Testis (tissue), 2 donors: ENCODE measurements at regions not wholly inside any gene's neighbourhood (a gene's known extent, or its start where the extent isn't known, plus 50 kb on each side); places are given as distances from the start of the nearest gene placed in this dataset.

Experiments used
- CTCF ChIP-seq, 3 experiments: fragments of 450-650 bp in 2 of 3; fragments of 200-600 bp in 1 of 3; sonication (generic) in 1 of 3; IDR thresholded peaks; one replicate each; pipeline ENCODE4 v1.5.1; 2016 to 2019; ENCODE audit warnings: antibody characterized with exemption in 3 of 3, mild to moderate bottlenecking in 2 of 3, moderate library complexity in 1 of 3
- POLR2A ChIP-seq: fragments of 450-650 bp; IDR thresholded peaks from one replicate; pipeline ENCODE4 v1.6.1; 2017; ENCODE audit warnings: antibody characterized with exemption, mild to moderate bottlenecking, moderate library complexity

- TF ChIP-seq CTCF (IDR thresholded peaks at IDR 0.05) (peak; percentile 7 to 74 (median 59)), POLR2A (no peak)
Measured at GRCh38 chr3:75192146-75192616, 471.9 kb upstream of the FRG2C start.
